GM18526 (cell line): ENCODE measurements at regions not wholly inside any gene's neighbourhood (a gene's known extent, or its start where the extent isn't known, plus 50 kb on each side); places are given as distances from the start of the nearest gene placed in this dataset.

Experiments
- POLR2A ChIP-seq: IDR thresholded peaks from 3 replicates; pipeline ENCODE4 v1.6.1; 2011; ENCODE audit not compliant: insufficient read length; ENCODE audit errors: extremely low read depth

GRCh38 chr9:89956331-89956730 is 351.5 kb downstream of the GADD45G start:
- TF ChIP-seq POLR2A, result no peak

GRCh38 chr9:89956907-89957306 is 352.1 kb downstream of the GADD45G start:
- no peak for TF ChIP-seq POLR2A

- no peak for TF ChIP-seq POLR2A
Measured at GRCh38 chr9:89958086-89958485, 353.3 kb downstream of the GADD45G start.

- no peak for TF ChIP-seq POLR2A
Measured at GRCh38 chr9:89961616-89962341, 357.0 kb downstream of the GADD45G start.

GRCh38 chr9:89963280-89963679 is 358.5 kb downstream of the GADD45G start:
- TF ChIP-seq POLR2A, result no peak

GRCh38 chr9:89967527-89967926 is 362.7 kb downstream of the GADD45G start:
- no peak for TF ChIP-seq POLR2A

- TF ChIP-seq POLR2A, result no peak
Measured at GRCh38 chr9:89969156-89969675, 364.4 kb downstream of the GADD45G start.

GRCh38 chr9:89969881-89970639 is 365.2 kb downstream of the GADD45G start:
- TF ChIP-seq POLR2A, result no peak

- no peak for TF ChIP-seq POLR2A
Measured at GRCh38 chr9:89970701-89971100, 365.9 kb downstream of the GADD45G start.

- TF ChIP-seq POLR2A, result no peak
Measured at GRCh38 chr9:89972535-89972934, 367.7 kb downstream of the GADD45G start.

- TF ChIP-seq POLR2A, result no peak
Measured at GRCh38 chr9:89974582-89974981, 369.8 kb downstream of the GADD45G start.

- no peak for TF ChIP-seq POLR2A
Measured at GRCh38 chr9:89975024-89975423, 370.2 kb downstream of the GADD45G start.

GRCh38 chr9:89975630-89976029 is 370.8 kb downstream of the GADD45G start:
- TF ChIP-seq POLR2A, result no peak

- no peak for TF ChIP-seq POLR2A
Measured at GRCh38 chr9:89978185-89978584, 373.4 kb downstream of the GADD45G start.

GRCh38 chr9:89980600-89980999 is 375.8 kb downstream of the GADD45G start:
- TF ChIP-seq POLR2A, result no peak

GRCh38 chr9:89982016-89982415 is 377.2 kb downstream of the GADD45G start:
- no peak for TF ChIP-seq POLR2A

- no peak for TF ChIP-seq POLR2A
Measured at GRCh38 chr9:89983411-89983810, 378.6 kb downstream of the GADD45G start.

GRCh38 chr9:89984214-89984613 is 379.4 kb downstream of the GADD45G start:
- TF ChIP-seq POLR2A, result no peak
